Peyer's patch (tissue), 4 donors: ENCODE measurements at regions not wholly inside any gene's neighbourhood (a gene's known extent, or its start where the extent isn't known, plus 50 kb on each side); places are given as distances from the start of the nearest gene placed in this dataset.

Experiments
- DNase-seq, 3 donors: peaks; one replicate each; pipeline ENCODE4 v3.0.0-alpha.2; 2017 to 2019
- H3K27ac ChIP-seq, 4 donors: fragments of 200-600 bp; sonication (generic); one replicate each; pipeline ENCODE4 v1.5.1; 2016 to 2019
- H3K27me3 ChIP-seq, 2 donors: fragments of 200-600 bp; sonication (generic); one replicate each; pipeline ENCODE4 v1.5.1; 2019
- H3K36me3 ChIP-seq, 3 donors: fragments of 200-600 bp; sonication (generic); one replicate each; pipeline ENCODE4 v1.5.1; 2016 to 2019
- H3K4me1 ChIP-seq, 4 donors: fragments of 200-600 bp; sonication (generic); one replicate each; pipeline ENCODE4 v1.5.1; 2016 to 2019
- H3K4me3 ChIP-seq, 4 donors: fragments of 200-600 bp; sonication (generic); 1 replicate in 3 of 4; 2 replicates in 1 of 4; pipeline ENCODE4 v1.5.1; 2016 to 2019; ENCODE audit warnings: mild to moderate bottlenecking in 1 of 4
- H3K9me3 ChIP-seq, 4 donors: fragments of 200-600 bp; sonication (generic); one replicate each; pipeline ENCODE4 v1.5.1; 2016 to 2019; ENCODE audit warnings: mild to moderate bottlenecking in 1 of 4
- CTCF ChIP-seq, 6 experiments: fragments of 450-650 bp in 4 of 6; fragments of 200-600 bp in 2 of 6; sonication (generic) in 1 of 6; IDR thresholded peaks; one replicate each; pipeline ENCODE4 v1.5.1; 2017 to 2019; ENCODE audit warnings: antibody characterized with exemption in 6 of 6, mild to moderate bottlenecking in 3 of 6, moderate library complexity in 1 of 6
- POLR2A ChIP-seq, 2 donors: fragments of 450-650 bp; IDR thresholded peaks; one replicate each; pipeline ENCODE4 v1.5.1; 2017; ENCODE audit warnings: antibody characterized with exemption in 2 of 2, mild to moderate bottlenecking in 2 of 2, moderate library complexity in 2 of 2

- H3K9me3 ChIP-seq: no peaks in the 10 kb centered on the region
- H3K36me3 ChIP-seq: no peaks in the 10 kb centered on the region
- no peak overlapping the region for H3K27ac ChIP-seq
- H3K4me1 ChIP-seq: no peaks in the 10 kb centered on the region
- H3K4me3 ChIP-seq: no peak overlapping the region
- TF ChIP-seq CTCF (IDR thresholded peaks at IDR 0.05): no peak
- no peak for TF ChIP-seq POLR2A (IDR thresholded peaks at IDR 0.05)
- DNase-seq: no peak
- no peaks in the 10 kb centered on the region for H3K27me3 ChIP-seq
Observed at GRCh38 chr6:91711518-91711917, 1124.6 kb upstream of the MAP3K7 start.

GRCh38 chr6:91710342-91710741 is 1123.5 kb upstream of the MAP3K7 start:
- Histone ChIP-seq H3K9me3 (no peaks in the 10 kb centered on the region), H3K4me1 (no peaks in the 10 kb centered on the region), H3K27ac (no peak overlapping the region), H3K4me3 (no peak overlapping the region), H3K36me3 (no peaks in the 10 kb centered on the region), H3K27me3 (no peaks in the 10 kb centered on the region)
- DNase-seq: no peak
- no peak for TF ChIP-seq POLR2A (IDR thresholded peaks at IDR 0.05)
- no peak for TF ChIP-seq CTCF (IDR thresholded peaks at IDR 0.05)

GRCh38 chr6:91708534-91708933 is 1121.7 kb upstream of the MAP3K7 start:
- Histone ChIP-seq H3K36me3 (no peaks in the 10 kb centered on the region), H3K27me3 (no peaks in the 10 kb centered on the region), H3K27ac (no peak overlapping the region), H3K9me3 (no peaks in the 10 kb centered on the region), H3K4me3 (no peak overlapping the region), H3K4me1 (no peaks in the 10 kb centered on the region)
- no peak for DNase-seq
- TF ChIP-seq POLR2A (IDR thresholded peaks at IDR 0.05): no peak
- TF ChIP-seq CTCF (IDR thresholded peaks at IDR 0.05): no peak

GRCh38 chr6:91705646-91706045 is 1118.8 kb upstream of the MAP3K7 start:
- no peaks in the 10 kb centered on the region for H3K27me3 ChIP-seq
- H3K4me3 ChIP-seq: no peak overlapping the region
- TF ChIP-seq CTCF (IDR thresholded peaks at IDR 0.05) (no peak), POLR2A (IDR thresholded peaks at IDR 0.05) (no peak)
- no peaks in the 10 kb centered on the region for H3K9me3 ChIP-seq
- DNase-seq: no peak
- no peaks in the 10 kb centered on the region for H3K36me3 ChIP-seq
- no peak overlapping the region for H3K27ac ChIP-seq
- no peaks in the 10 kb centered on the region for H3K4me1 ChIP-seq

DNA sequence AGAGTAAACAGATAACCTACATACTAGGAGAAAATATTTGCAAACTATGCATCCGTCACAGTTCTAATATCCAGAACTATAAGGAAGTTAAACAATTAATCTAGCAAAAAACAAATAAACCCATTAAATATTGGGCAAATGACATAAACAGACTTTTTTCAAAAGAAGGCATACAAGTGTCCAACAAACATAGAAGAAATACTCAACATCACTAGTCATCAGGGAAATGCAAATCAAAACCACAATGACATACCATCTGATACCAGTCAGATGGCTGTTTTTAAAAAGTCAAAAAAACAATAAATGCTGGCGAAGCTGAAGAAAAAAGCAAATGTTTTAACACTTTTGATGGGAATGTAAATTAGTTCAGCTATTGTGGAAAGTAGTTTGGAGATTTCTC is 1117.7 kb upstream of the MAP3K7 start:
- no peak for DNase-seq
- no peaks in the 10 kb centered on the region for H3K9me3 ChIP-seq
- H3K4me1 ChIP-seq: no peaks in the 10 kb centered on the region
- H3K27ac ChIP-seq: no peak overlapping the region
- no peak overlapping the region for H3K4me3 ChIP-seq
- TF ChIP-seq POLR2A (IDR thresholded peaks at IDR 0.05) (no peak), CTCF (IDR thresholded peaks at IDR 0.05) (no peak)
- no peaks in the 10 kb centered on the region for H3K36me3 ChIP-seq
- no peaks in the 10 kb centered on the region for H3K27me3 ChIP-seq

DNA sequence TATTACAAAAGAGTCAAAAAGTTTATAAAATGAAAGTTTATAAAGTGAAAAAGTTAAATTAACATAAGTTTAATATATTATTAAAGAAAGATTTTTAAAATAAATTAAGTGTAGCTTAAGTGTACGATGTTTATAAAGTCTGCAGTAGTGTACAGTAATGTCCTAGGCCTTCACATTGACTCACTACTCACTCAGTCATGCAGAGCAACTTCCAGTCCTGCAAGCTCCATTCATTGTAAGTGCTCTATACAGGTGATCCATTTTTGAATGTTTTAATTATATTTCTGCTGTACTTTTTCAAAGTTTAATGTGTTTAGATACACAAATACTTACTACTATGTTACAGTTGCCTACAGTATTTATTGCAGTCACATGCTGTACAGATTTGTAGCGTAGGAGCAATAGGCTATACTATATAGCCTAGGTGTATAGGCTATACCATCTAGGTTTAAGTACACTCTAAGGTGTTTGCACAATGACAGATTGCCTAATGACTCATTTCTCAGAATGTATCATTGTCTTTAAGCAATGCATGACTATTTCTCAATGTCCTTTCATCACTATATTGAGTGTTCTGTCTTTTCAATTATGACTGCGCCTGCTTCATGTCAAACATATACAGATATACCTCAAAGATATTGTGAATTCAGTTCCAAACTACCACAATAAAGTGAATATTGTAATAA is 1110.3 kb upstream of the MAP3K7 start:
- H3K27me3 ChIP-seq: no peaks in the 10 kb centered on the region
- no peaks in the 10 kb centered on the region for H3K9me3 ChIP-seq
- no peak overlapping the region for H3K27ac ChIP-seq
- TF ChIP-seq POLR2A (IDR thresholded peaks at IDR 0.05) (no peak), CTCF (IDR thresholded peaks at IDR 0.05) (no peak)
- no peaks in the 10 kb centered on the region for H3K4me1 ChIP-seq
- H3K36me3 ChIP-seq: no peaks in the 10 kb centered on the region
- H3K4me3 ChIP-seq: no peak overlapping the region
- DNase-seq: no peak
